Neural progenitor cell (in vitro differentiated cells): ENCODE measurements at regions not wholly inside any gene's neighbourhood (a gene's known extent, or its start where the extent isn't known, plus 50 kb on each side); places are given as distances from the start of the nearest gene placed in this dataset.

ENCODE experiments used
- DNase-seq: peaks from one replicate; pipeline ENCODE4 v3.0.0-alpha.2; 2016; ENCODE audit warnings: low spot score
- H2AFZ ChIP-seq: fragments of 200-600 bp; sonication (generic); replicated peaks from 2 replicates; pipeline ENCODE4 v1.6.1; 2016; ENCODE audit warnings: antibody characterized with exemption
- H3F3A ChIP-seq: fragments of 200-600 bp; sonication (generic); 2 replicates; pipeline ENCODE4 v1.6.1; 2016; ENCODE audit warnings: antibody characterized with exemption, low read depth
- H3K27ac ChIP-seq: fragments of 200-600 bp; sonication (generic); 2 replicates; pipeline ENCODE4 v1.5.1; 2016; ENCODE audit warnings: mild to moderate bottlenecking
- H3K27me3 ChIP-seq: fragments of 200-600 bp; sonication (generic); 2 replicates; pipeline ENCODE4 v1.6.1; 2016; ENCODE audit warnings: mild to moderate bottlenecking, moderate library complexity
- H3K36me3 ChIP-seq: fragments of 200-600 bp; sonication (generic); 2 replicates; pipeline ENCODE4 v1.5.1; 2016
- H3K4me1 ChIP-seq: fragments of 200-600 bp; sonication (generic); 2 replicates; pipeline ENCODE4 v1.6.1; 2016; ENCODE audit warnings: mixed run types
- H3K4me2 ChIP-seq: fragments of 200-600 bp; sonication (generic); 2 replicates; pipeline ENCODE4 v1.6.1; 2016
- H3K4me3 ChIP-seq: fragments of 200-600 bp; sonication (generic); 2 replicates; pipeline ENCODE4 v1.5.1; 2016
- H3K79me2 ChIP-seq: fragments of 200-600 bp; sonication (generic); 2 replicates; pipeline ENCODE4 v1.6.1; 2016; ENCODE audit warnings: low read depth
- H3K9ac ChIP-seq: fragments of 200-600 bp; sonication (generic); 2 replicates; pipeline ENCODE4 v1.6.1; 2016
- H3K9me3 ChIP-seq: fragments of 200-600 bp; sonication (generic); 2 replicates; pipeline ENCODE4 v1.5.1; 2016; ENCODE audit warnings: low read depth
- H4K20me1 ChIP-seq: fragments of 200-600 bp; sonication (generic); 2 replicates; pipeline ENCODE4 v1.6.1; 2016; ENCODE audit warnings: low read depth
- H3K27ac Mint-ChIP-seq: 3 replicates; pipeline ENCODE4 v1.8.0; 2021; ENCODE audit warnings: mixed read lengths
- H3K27me3 Mint-ChIP-seq: 2 replicates; pipeline ENCODE4 v1.8.0; 2022; ENCODE audit warnings: low read depth, mild to moderate bottlenecking, inconsistent platforms, moderate library complexity, mixed read lengths; ENCODE audit not compliant: insufficient read depth
- H3K36me3 Mint-ChIP-seq: 3 replicates; pipeline ENCODE4 v1.8.0; 2021; ENCODE audit warnings: mixed read lengths
- H3K4me1 Mint-ChIP-seq: 3 replicates; pipeline ENCODE4 v1.8.0; 2021; ENCODE audit warnings: mixed read lengths
- H3K4me3 Mint-ChIP-seq: 3 replicates; pipeline ENCODE4 v1.8.0; 2021; ENCODE audit warnings: mild to moderate bottlenecking, moderate library complexity, mixed read lengths
- H3K9me3 Mint-ChIP-seq: 3 replicates; pipeline ENCODE4 v1.8.0; 2020; ENCODE audit warnings: mixed read lengths
- CTCF ChIP-seq: fragments of 200-600 bp; sonication (generic); IDR thresholded peaks from 2 replicates; pipeline ENCODE4 v1.5.1; 2017; ENCODE audit warnings: antibody characterized with exemption, mild to moderate bottlenecking
- EZH2 ChIP-seq: fragments of 200-600 bp; sonication (generic); IDR thresholded peaks from 2 replicates; pipeline ENCODE4 v1.6.1; 2017; ENCODE audit warnings: antibody characterized with exemption, mild to moderate bottlenecking, moderate library complexity
- EZH2phosphoT487 ChIP-seq: fragments of 200-600 bp; sonication (generic); IDR thresholded peaks from 2 replicates; pipeline ENCODE4 v1.6.1; 2017; ENCODE audit warnings: antibody characterized with exemption

DNA sequence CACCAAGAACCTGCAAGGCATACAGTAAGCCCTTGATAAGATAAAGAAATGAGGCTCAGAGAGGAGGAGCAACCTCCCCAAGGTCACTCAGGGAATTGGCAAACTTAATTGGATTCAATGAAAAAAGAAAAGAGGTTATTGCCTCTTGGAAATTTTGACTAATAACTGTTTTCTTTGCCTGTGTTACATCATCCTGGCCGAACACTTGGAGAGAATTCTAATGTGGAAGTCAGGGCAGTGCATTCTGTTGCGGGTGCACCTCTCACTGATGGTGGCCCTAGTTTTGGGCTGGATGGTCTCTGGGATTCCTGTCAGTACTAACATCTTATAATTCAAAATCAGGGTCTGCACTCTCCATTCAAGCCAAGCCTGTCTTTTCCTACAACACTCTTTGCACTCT, 186.2 kb upstream of the BCOR start:
- peaks cover 7% of the 10 kb centered on the region for H3K27me3 Mint-ChIP-seq
- H3K4me3 Mint-ChIP-seq: no peak overlapping the region
- H3K4me1 Mint-ChIP-seq: peaks cover 4% of the 10 kb centered on the region
- Histone ChIP-seq H3K36me3 (no peaks in the 10 kb centered on the region), H4K20me1 (no peaks in the 10 kb centered on the region), H3K9ac (no peak overlapping the region), H2AFZ (no peak overlapping the region), H3K27me3 (no peaks in the 10 kb centered on the region), H3K9me3 (no peaks in the 10 kb centered on the region), H3K4me3 (no peak overlapping the region), H3K4me2 (no peak overlapping the region), H3K4me1 (no peaks in the 10 kb centered on the region), H3K27ac (no peak overlapping the region), H3K79me2 (no peaks in the 10 kb centered on the region), H3F3A (no peaks in the 10 kb centered on the region)
- peaks cover 20% of the 10 kb centered on the region for H3K9me3 Mint-ChIP-seq
- H3K36me3 Mint-ChIP-seq: no peaks in the 10 kb centered on the region
- DNase-seq: no peak
- TF ChIP-seq EZH2phosphoT487 (no peak), CTCF (no peak), EZH2 (no peak)
- no peak overlapping the region for H3K27ac Mint-ChIP-seq

DNA sequence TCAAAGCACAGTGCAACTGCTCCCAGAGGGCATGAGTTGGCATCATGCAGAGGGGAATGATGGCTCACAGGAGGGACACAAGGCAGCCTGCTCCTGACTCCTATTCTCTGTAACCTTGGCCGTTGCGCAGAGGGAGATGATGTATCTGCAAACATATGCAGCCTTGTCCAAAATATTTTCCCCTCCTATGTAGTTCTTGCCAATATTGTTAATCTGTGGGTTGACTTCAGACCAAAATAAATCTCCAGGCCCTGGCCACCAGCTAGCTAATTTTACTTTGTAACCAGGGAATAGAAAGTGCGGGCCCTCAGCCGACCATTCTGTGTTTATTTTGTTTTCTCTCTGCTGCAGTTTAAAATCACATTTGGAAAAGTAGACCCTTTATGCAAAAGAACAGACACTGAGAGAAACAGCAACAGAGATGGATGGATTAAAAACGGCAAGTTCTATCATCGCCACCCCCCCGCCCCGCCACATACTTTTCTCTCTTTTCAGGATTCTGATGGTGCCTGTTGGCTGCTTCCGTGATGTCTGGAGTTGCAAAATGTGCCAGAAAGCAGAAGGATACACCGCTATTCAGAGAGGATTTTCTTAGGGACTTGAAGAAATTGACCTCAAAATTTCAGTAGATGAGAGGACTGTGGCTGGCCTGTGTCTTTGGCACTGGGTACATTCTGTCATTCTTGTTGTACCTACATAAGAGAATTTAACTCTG, 185.3 kb upstream of the BCOR start:
- no peaks in the 10 kb centered on the region for H3K9me3 ChIP-seq
- no peaks in the 10 kb centered on the region for H3K27me3 ChIP-seq
- peaks cover 17% of the 10 kb centered on the region for H3K9me3 Mint-ChIP-seq
- H3K79me2 ChIP-seq: no peaks in the 10 kb centered on the region
- H3K36me3 ChIP-seq: no peaks in the 10 kb centered on the region
- DNase-seq: no peak
- H2AFZ ChIP-seq: no peak overlapping the region
- no peak overlapping the region for H3K9ac ChIP-seq
- H3K27ac ChIP-seq: no peak overlapping the region
- H3K36me3 Mint-ChIP-seq: no peaks in the 10 kb centered on the region
- peaks cover 8% of the 10 kb centered on the region for H3K4me1 Mint-ChIP-seq
- peaks cover 8% of the 10 kb centered on the region for H3K27me3 Mint-ChIP-seq
- TF ChIP-seq CTCF (no peak), EZH2phosphoT487 (no peak), EZH2 (no peak)
- H3K27ac Mint-ChIP-seq: no peak overlapping the region
- H3K4me2 ChIP-seq: no peak overlapping the region
- no peaks in the 10 kb centered on the region for H3K4me1 ChIP-seq
- H3K4me3 ChIP-seq: no peak overlapping the region
- no peak overlapping the region for H3K4me3 Mint-ChIP-seq
- no peaks in the 10 kb centered on the region for H3F3A ChIP-seq
- no peaks in the 10 kb centered on the region for H4K20me1 ChIP-seq

DNA sequence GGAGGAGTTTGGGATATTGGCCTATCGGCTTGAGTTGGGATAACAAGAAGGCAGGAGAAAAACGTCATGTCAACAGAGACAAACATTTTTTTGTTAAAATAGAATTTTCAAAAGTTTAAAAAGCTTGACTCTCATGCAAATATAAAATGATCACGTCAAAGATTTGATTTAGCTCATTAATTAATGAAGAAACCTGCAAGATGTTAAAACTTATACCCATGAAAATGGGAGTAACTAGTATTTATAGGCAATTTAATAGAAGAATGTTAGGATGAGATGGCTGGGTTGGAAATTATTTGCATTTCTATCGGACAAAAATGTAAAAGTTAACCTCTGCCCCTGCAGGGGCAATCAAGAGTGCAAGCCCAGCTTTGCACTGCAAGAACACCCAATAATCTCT, 184.6 kb upstream of the BCOR start:
- H3K27me3 Mint-ChIP-seq: peaks cover 10% of the 10 kb centered on the region
- no peak for TF ChIP-seq EZH2phosphoT487
- no peaks in the 10 kb centered on the region for H3K79me2 ChIP-seq
- no peaks in the 10 kb centered on the region for H3K9me3 ChIP-seq
- peaks cover 15% of the 10 kb centered on the region for H3K9me3 Mint-ChIP-seq
- no peak overlapping the region for H2AFZ ChIP-seq
- H3K4me1 Mint-ChIP-seq: peaks cover 8% of the 10 kb centered on the region
- H3K27me3 ChIP-seq: no peaks in the 10 kb centered on the region
- no peaks in the 10 kb centered on the region for H3K36me3 ChIP-seq
- no peak for DNase-seq
- no peak overlapping the region for H3K4me2 ChIP-seq
- H4K20me1 ChIP-seq: no peaks in the 10 kb centered on the region
- no peaks in the 10 kb centered on the region for H3K36me3 Mint-ChIP-seq
- H3K9ac ChIP-seq: no peak overlapping the region
- no peak overlapping the region for H3K4me3 Mint-ChIP-seq
- H3K4me3 ChIP-seq: no peak overlapping the region
- no peaks in the 10 kb centered on the region for H3F3A ChIP-seq
- H3K4me1 ChIP-seq: no peaks in the 10 kb centered on the region
- H3K27ac Mint-ChIP-seq: no peak overlapping the region
- no peak overlapping the region for H3K27ac ChIP-seq

DNA sequence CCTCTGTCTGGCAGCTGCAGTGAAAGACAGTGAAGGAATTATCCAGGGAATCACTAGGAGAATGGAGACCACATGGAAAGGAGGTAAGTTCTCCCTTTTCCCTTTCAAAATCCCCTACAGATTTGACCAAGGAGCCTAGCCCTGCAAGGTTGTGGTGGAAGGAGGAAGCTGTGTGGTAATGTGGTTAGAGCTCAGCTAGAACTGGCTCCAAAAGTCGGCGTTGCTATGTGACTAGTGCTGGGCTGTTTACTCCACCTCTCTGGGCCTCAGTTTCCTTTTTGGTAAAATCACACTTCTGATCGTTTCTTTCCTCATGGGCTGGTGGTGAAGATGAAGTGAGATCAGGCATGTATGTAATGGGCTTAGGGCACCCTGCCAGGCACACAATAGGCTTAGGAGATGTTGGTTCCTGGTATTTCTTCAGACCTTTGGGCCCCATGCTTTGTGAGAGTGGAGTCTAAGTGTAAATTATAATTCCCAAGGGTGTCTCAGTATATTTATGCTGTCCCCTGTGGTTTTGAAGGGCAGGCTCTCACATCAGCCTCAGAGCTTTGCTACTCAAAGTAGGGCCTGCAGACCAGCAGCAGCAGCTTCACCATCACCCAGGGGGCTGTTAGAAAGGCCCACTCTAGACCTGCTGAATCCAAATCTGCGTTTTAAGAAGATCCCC, 183.7 kb upstream of the BCOR start:
- Mint-ChIP-seq H3K9me3 (peaks cover 13% of the 10 kb centered on the region), H3K27ac (no peak overlapping the region), H3K27me3 (peaks cover 10% of the 10 kb centered on the region), H3K36me3 (no peaks in the 10 kb centered on the region), H3K4me1 (peaks cover 8% of the 10 kb centered on the region), H3K4me3 (no peak overlapping the region)
- H3K4me3 ChIP-seq: no peak overlapping the region
- H3K4me1 ChIP-seq: no peaks in the 10 kb centered on the region
- H3F3A ChIP-seq: no peaks in the 10 kb centered on the region
- H3K4me2 ChIP-seq: no peak overlapping the region
- no peaks in the 10 kb centered on the region for H3K27me3 ChIP-seq
- H3K27ac ChIP-seq: no peak overlapping the region
- H3K79me2 ChIP-seq: no peaks in the 10 kb centered on the region
- H2AFZ ChIP-seq: no peak overlapping the region
- H3K36me3 ChIP-seq: no peaks in the 10 kb centered on the region
- no peaks in the 10 kb centered on the region for H3K9me3 ChIP-seq
- H4K20me1 ChIP-seq: no peaks in the 10 kb centered on the region
- TF ChIP-seq EZH2phosphoT487: no peak
- TF ChIP-seq EZH2: no peak
- TF ChIP-seq CTCF: no peak
- H3K9ac ChIP-seq: no peak overlapping the region
- no peak for DNase-seq
